ENCODE measurements at regions not wholly inside any gene's neighbourhood (a gene's known extent, or its start where the extent isn't known, plus 50 kb on each side); places are given as distances from the start of the nearest gene placed in this dataset.

DNA sequence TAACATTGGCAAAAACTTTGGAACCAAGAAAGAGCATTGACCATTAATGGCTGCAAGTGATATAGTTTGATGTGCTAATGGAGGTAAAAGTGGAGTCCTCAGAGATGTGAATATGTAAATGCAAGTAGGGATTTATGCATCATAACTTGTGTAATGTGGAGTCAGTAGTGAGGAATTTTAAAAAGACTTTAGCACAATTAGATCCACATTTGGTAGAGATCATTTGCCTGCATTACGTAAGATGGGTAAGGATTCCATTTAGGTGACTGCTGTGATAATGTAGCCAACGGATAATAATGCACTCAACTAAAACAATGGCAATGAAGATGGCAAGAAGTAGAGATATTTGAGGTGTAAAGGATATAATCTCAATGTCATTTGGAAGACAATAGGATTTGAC, 1128.4 kb downstream of the ADGRL3 start:
- Mint-ChIP-seq H3K4me1 (ENCODE audit: low read depth) (no peaks in the 10 kb centered on the region), H3K36me3 (ENCODE audit: low read depth) (no peaks in the 10 kb centered on the region), H3K9me3 (peaks cover 15% of the 10 kb centered on the region), H3K27ac (no peak overlapping the region), H3K4me3 (no peak overlapping the region), H3K27me3 (no peaks in the 10 kb centered on the region)
- TF ChIP-seq, protein P1, sequence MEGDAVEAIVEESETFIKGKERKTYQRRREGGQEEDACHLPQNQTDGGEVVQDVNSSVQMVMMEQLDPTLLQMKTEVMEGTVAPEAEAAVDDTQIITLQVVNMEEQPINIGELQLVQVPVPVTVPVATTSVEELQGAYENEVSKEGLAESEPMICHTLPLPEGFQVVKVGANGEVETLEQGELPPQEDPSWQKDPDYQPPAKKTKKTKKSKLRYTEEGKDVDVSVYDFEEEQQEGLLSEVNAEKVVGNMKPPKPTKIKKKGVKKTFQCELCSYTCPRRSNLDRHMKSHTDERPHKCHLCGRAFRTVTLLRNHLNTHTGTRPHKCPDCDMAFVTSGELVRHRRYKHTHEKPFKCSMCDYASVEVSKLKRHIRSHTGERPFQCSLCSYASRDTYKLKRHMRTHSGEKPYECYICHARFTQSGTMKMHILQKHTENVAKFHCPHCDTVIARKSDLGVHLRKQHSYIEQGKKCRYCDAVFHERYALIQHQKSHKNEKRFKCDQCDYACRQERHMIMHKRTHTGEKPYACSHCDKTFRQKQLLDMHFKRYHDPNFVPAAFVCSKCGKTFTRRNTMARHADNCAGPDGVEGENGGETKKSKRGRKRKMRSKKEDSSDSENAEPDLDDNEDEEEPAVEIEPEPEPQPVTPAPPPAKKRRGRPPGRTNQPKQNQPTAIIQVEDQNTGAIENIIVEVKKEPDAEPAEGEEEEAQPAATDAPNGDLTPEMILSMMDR (IDR thresholded peaks at IDR 0.05) = no peak
- ChIA-PET POLR2A (no interaction called here), CTCF (no interaction called here)
- Histone ChIP-seq H3K27ac (ENCODE audit: low read depth in 1 of 2, low read length in 2 of 2) (no peak overlapping the region), H3K4me3 (ENCODE audit: low read length) (no peak overlapping the region), H3K9me3 (ENCODE audit: control insufficient read depth in 1 of 2, insufficient read depth in 1 of 2, low read length in 2 of 2) (no peaks in the 10 kb centered on the region), H3K36me3 (ENCODE audit: insufficient read depth, low read length) (no peaks in the 10 kb centered on the region), H3K4me1 (ENCODE audit: insufficient read depth, low read length) (no peaks in the 10 kb centered on the region), H3K27me3 (ENCODE audit: control insufficient read depth in 1 of 2, insufficient read depth in 2 of 2, low read length in 2 of 2) (no peaks in the 10 kb centered on the region)
- intact Hi-C loops (cut with DNase I, micrococcal nuclease) = no loop called here
- ATAC-seq (ENCODE audit: poor library complexity) (no peak), DNase-seq (no peak)

- peaks cover 12% of the 10 kb centered on the region for H3K9me3 Mint-ChIP-seq
- no peak for DNase-seq
- TF ChIP-seq, protein P1 (IDR thresholded peaks at IDR 0.05) = no peak
- intact Hi-C loops (cut with DNase I, micrococcal nuclease) = no loop called here
- H3K36me3 Mint-ChIP-seq (ENCODE audit: low read depth) = no peaks in the 10 kb centered on the region
- no peak overlapping the region for H3K4me3 Mint-ChIP-seq
- Histone ChIP-seq H3K4me3 (ENCODE audit: low read length) (no peak overlapping the region), H3K36me3 (ENCODE audit: insufficient read depth, low read length) (no peaks in the 10 kb centered on the region), H3K9me3 (ENCODE audit: control insufficient read depth in 1 of 2, insufficient read depth in 1 of 2, low read length in 2 of 2) (no peaks in the 10 kb centered on the region), H3K27me3 (ENCODE audit: control insufficient read depth in 1 of 2, insufficient read depth in 2 of 2, low read length in 2 of 2) (no peaks in the 10 kb centered on the region), H3K4me1 (ENCODE audit: insufficient read depth, low read length) (no peaks in the 10 kb centered on the region), H3K27ac (ENCODE audit: low read depth in 1 of 2, low read length in 2 of 2) (no peak overlapping the region)
- H3K27ac Mint-ChIP-seq = no peak overlapping the region
- ChIA-PET POLR2A (no interaction called here), CTCF (no interaction called here)
- H3K4me1 Mint-ChIP-seq (ENCODE audit: low read depth) = no peaks in the 10 kb centered on the region
- no peaks in the 10 kb centered on the region for H3K27me3 Mint-ChIP-seq
- ATAC-seq (ENCODE audit: poor library complexity) = no peak
Measured at GRCh38 chr4:62327612-62328297, 1127.6 kb downstream of the ADGRL3 start.

DNA sequence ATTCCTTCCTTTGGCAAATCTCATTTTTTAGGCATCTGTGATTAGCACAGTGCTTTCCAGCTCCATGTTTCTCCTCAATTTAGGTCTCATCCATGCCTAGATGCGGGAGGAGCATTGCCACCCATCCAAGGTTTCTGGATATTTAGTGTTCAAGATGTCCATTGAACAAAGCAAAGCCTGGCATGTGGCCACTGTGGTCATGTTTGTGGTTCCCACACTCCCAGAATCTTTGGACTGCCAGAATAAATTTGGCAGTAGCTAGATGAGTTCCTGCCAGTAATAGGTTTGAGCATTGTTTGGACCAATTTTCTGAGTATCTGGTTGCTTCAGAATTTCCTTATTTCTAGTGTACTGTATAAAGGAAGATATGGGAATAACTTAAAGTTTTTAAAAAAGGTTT, 1124.1 kb downstream of the ADGRL3 start:
- H3K9me3 Mint-ChIP-seq = peaks cover 7% of the 10 kb centered on the region
- Histone ChIP-seq H3K27ac (ENCODE audit: low read depth in 1 of 2, low read length in 2 of 2) (no peak overlapping the region), H3K27me3 (ENCODE audit: control insufficient read depth in 1 of 2, insufficient read depth in 2 of 2, low read length in 2 of 2) (no peaks in the 10 kb centered on the region), H3K9me3 (ENCODE audit: control insufficient read depth in 1 of 2, insufficient read depth in 1 of 2, low read length in 2 of 2) (no peaks in the 10 kb centered on the region), H3K36me3 (ENCODE audit: insufficient read depth, low read length) (no peaks in the 10 kb centered on the region), H3K4me1 (ENCODE audit: insufficient read depth, low read length) (no peaks in the 10 kb centered on the region), H3K4me3 (ENCODE audit: low read length) (no peak overlapping the region)
- no peak overlapping the region for H3K27ac Mint-ChIP-seq
- H3K4me1 Mint-ChIP-seq (ENCODE audit: low read depth) = no peaks in the 10 kb centered on the region
- ChIA-PET CTCF (no interaction called here), POLR2A (no interaction called here)
- TF ChIP-seq, protein P1 (IDR thresholded peaks at IDR 0.05) = no peak
- DNase-seq (no peak), ATAC-seq (ENCODE audit: poor library complexity) (no peak)
- intact Hi-C loops (cut with DNase I, micrococcal nuclease) = no loop called here
- no peak overlapping the region for H3K4me3 Mint-ChIP-seq
- no peaks in the 10 kb centered on the region for H3K27me3 Mint-ChIP-seq
- no peaks in the 10 kb centered on the region for H3K36me3 Mint-ChIP-seq (ENCODE audit: low read depth)

Data from CD4-positive, alpha-beta T cell (primary cell).